Choroid plexus epithelial cell (primary cell): ENCODE measurements at regions not wholly inside any gene's neighbourhood (a gene's known extent, or its start where the extent isn't known, plus 50 kb on each side); places are given as distances from the start of the nearest gene placed in this dataset.

Experiments used
- DNase-seq: peaks from one replicate; pipeline ENCODE4 v3.0.0-alpha.2; 2010; ENCODE audit warnings: low read depth
- H3K4me3 ChIP-seq: 2 replicates; pipeline ENCODE4 v1.5.1; 2011; ENCODE audit warnings: low read depth, mild to moderate bottlenecking, control low read depth, low read length, moderate library complexity
- TF ChIP-seq, protein P1 (sequence below): conservative IDR thresholded peaks from 2 replicates; pipeline ENCODE4 v1.5.1; 2011; ENCODE audit warnings: low read depth, mild to moderate bottlenecking, control low read depth, inconsistent platforms, low read length, moderate library complexity

DNA sequence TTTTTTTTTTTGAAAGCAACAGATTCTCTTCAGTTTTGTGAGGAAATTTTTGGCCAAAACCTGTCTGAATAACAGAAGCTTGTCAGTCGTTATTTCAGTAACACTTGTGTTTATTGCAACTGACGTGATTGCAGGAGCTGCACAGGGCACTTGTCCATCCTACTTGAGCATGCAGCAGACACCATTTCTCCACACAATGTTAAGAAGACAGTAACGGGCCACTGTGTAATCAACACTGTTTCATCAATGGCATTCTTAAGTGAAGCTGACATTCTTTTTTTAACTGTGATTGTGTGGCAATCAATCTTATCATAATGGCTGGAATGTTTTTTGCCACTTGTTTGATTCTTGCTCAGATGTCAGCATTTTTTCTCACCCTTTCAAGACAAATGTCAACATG lies 50.1 kb upstream of the PIEZO2 start:
- TF ChIP-seq, protein P1, sequence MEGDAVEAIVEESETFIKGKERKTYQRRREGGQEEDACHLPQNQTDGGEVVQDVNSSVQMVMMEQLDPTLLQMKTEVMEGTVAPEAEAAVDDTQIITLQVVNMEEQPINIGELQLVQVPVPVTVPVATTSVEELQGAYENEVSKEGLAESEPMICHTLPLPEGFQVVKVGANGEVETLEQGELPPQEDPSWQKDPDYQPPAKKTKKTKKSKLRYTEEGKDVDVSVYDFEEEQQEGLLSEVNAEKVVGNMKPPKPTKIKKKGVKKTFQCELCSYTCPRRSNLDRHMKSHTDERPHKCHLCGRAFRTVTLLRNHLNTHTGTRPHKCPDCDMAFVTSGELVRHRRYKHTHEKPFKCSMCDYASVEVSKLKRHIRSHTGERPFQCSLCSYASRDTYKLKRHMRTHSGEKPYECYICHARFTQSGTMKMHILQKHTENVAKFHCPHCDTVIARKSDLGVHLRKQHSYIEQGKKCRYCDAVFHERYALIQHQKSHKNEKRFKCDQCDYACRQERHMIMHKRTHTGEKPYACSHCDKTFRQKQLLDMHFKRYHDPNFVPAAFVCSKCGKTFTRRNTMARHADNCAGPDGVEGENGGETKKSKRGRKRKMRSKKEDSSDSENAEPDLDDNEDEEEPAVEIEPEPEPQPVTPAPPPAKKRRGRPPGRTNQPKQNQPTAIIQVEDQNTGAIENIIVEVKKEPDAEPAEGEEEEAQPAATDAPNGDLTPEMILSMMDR: no peak
- no peak overlapping the region for H3K4me3 ChIP-seq
- DNase-seq: no peak
